Adrenal gland (tissue), 9 donors: ENCODE measurements at regions not wholly inside any gene's neighbourhood (a gene's known extent, or its start where the extent isn't known, plus 50 kb on each side); places are given as distances from the start of the nearest gene placed in this dataset.

Experiments used
- DNase-seq, 7 donors: peaks; one replicate each; pipeline ENCODE4 v3.0.0-alpha.2; 2019 to 2020
- H3K27ac ChIP-seq, 5 donors: fragments of 200-600 bp; sonication (generic) in 4 of 5; 1 replicate in 3 of 5; 2 replicates in 2 of 5; pipeline versions ENCODE4 v1.5.1 to v1.8.0; 2016 to 2020; ENCODE audit warnings: mild to moderate bottlenecking in 1 of 5
- H3K27me3 ChIP-seq: fragments of 200-600 bp; 2 replicates; pipeline ENCODE4 v1.8.0; 2021
- H3K36me3 ChIP-seq, 2 donors: fragments of 200-600 bp; replicated peaks in 1 of 2; 1 replicate in 1 of 2; 2 replicates in 1 of 2; pipeline versions ENCODE4 v1.5.1 to v1.8.0; 2018 to 2022
- H3K4me1 ChIP-seq, 2 donors: fragments of 200-600 bp; replicated peaks in 1 of 2; 1 replicate in 1 of 2; 2 replicates in 1 of 2; pipeline versions ENCODE4 v1.5.1 to v1.8.0; 2018 to 2021
- H3K4me3 ChIP-seq, 4 donors: fragments of 200-600 bp; sonication (generic) in 3 of 4; one replicate each; pipeline ENCODE4 v1.5.1; 2016 to 2018
- H3K9me3 ChIP-seq, 3 donors: fragments of 200-600 bp; sonication (generic) in 1 of 3; replicated peaks in 1 of 3; 1 replicate in 2 of 3; 2 replicates in 1 of 3; pipeline versions ENCODE4 v1.5.1 to v1.8.0; 2016 to 2021
- POLR2A ChIP-seq, 2 donors: fragments of 450-650 bp; IDR thresholded peaks; one replicate each; pipeline ENCODE4 v1.6.1; 2017; ENCODE audit warnings: antibody characterized with exemption in 2 of 2, mild to moderate bottlenecking in 2 of 2, moderate library complexity in 1 of 2
- WGBS, 4 donors: extraction: QIAGEN DNeasy Blood & Tissue Kit in 2 of 4; methylation state at CpG; one replicate each; pipeline versions ENCODE4 v1.1.5 to v1.1.7; 2013 to 2017; 5-methylcytosine and 5-hydroxymethylcytosine counted together
- intact Hi-C, 2 donors: fragments of 100-400 bp; cut with DNase I; formaldehyde crosslinking; loops; one replicate each; pipeline versions ENCODE4 v1.14.1 to v1.15.0; 2022 to 2023
- TF ChIP-seq, protein P1 (sequence below), 6 experiments: fragments of 450-650 bp in 4 of 6; fragments of 200-600 bp in 2 of 6; sonication (generic) in 1 of 6; IDR thresholded peaks; 1 replicate in 5 of 6; 2 replicates in 1 of 6; pipeline versions ENCODE4 v1.5.1 to v1.8.0; 2016 to 2021; ENCODE audit warnings: antibody characterized with exemption in 6 of 6, mild to moderate bottlenecking in 2 of 6, moderate library complexity in 1 of 6
- donor health status: healthy with polysubstance abuse.
- donor health status: Bipolar disorder and iron deficiency.
- donor health status: DM: yes; HTN: yes; CAD: no.
- donor health status: DM: no; HTN: no; CAD: no.
- donor health status: DM: no; HTN: no; CAD: no.

DNA sequence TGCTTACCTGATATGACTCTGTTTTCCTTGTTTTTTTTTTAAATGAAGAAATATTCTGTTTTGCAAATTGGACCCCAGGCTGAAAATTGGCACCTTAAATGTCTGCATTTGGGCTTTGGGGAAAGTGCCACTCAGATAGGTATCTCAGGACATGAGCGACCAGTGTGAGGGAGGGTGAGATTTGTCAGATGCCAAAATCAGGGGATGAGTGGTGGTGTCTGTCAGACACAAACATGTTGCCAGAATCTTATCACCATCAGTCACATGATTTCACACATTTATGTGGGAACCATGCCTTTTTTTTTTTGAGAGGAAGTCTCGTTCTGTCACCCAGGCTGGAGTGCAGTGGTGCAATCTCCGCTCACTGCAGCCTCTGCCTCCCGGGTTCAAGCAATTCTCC lies 75.6 kb upstream of the OSBPL11 start:
- Histone ChIP-seq H3K27ac (no peak overlapping the region), H3K27me3 (no peaks in the 10 kb centered on the region), H3K9me3 (no peaks in the 10 kb centered on the region), H3K4me1 (no peaks in the 10 kb centered on the region), H3K4me3 (no peak overlapping the region), H3K36me3 (no peaks in the 10 kb centered on the region)
- 87 to 97% (median 87%) methylated on average over 4 of the region's 4 CpGs for WGBS, 4 donors
- TF ChIP-seq, protein P1, sequence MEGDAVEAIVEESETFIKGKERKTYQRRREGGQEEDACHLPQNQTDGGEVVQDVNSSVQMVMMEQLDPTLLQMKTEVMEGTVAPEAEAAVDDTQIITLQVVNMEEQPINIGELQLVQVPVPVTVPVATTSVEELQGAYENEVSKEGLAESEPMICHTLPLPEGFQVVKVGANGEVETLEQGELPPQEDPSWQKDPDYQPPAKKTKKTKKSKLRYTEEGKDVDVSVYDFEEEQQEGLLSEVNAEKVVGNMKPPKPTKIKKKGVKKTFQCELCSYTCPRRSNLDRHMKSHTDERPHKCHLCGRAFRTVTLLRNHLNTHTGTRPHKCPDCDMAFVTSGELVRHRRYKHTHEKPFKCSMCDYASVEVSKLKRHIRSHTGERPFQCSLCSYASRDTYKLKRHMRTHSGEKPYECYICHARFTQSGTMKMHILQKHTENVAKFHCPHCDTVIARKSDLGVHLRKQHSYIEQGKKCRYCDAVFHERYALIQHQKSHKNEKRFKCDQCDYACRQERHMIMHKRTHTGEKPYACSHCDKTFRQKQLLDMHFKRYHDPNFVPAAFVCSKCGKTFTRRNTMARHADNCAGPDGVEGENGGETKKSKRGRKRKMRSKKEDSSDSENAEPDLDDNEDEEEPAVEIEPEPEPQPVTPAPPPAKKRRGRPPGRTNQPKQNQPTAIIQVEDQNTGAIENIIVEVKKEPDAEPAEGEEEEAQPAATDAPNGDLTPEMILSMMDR (IDR thresholded peaks at IDR 0.05) = no peak
- TF ChIP-seq POLR2A (IDR thresholded peaks at IDR 0.05) = no peak
- no peak for DNase-seq
- intact Hi-C loops = no loop called here

DNA sequence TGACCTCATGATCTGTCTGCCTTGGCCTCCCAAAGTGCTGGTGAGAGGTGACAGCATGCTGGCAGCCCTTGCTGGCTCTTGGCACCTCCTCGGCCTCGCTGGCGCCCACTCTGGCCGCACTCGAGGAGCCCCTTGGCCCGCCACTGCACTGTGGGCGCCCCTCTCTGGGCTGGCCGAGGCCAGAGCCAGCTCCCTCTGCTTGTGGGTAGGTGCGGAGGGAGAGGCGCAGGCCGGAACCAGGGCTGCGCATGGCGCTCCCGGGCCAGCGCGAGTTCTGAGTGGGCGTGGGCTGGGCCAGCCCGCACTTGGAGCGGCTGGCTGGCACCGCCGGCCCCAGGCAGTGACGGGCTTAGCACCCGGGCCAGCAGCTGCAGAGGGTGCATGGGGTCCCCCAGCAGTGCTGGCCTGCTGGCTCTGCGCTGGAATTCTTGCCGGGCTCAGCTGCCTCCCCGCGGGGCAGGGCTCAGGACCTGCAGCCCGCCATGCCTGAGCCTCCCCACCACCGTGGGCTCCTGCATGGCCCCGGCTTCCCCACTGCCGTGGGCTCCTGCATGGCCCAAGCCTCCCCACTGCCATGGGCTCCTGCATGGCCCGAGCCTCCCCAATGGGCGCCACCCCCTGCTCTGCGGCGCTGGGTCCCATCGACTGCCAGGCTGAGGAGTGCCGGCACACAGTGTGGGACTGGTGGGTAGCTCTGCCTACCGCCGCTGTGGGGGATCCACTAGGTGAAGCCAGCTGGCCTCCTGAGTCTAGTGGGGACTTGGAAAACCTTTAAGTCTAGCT lies 76.4 kb upstream of the OSBPL11 start:
- intact Hi-C loops = no loop called here
- Histone ChIP-seq H3K27ac (no peak overlapping the region), H3K9me3 (no peaks in the 10 kb centered on the region), H3K4me3 (no peak overlapping the region), H3K4me1 (no peaks in the 10 kb centered on the region), H3K36me3 (no peaks in the 10 kb centered on the region), H3K27me3 (no peaks in the 10 kb centered on the region)
- TF ChIP-seq, protein P1 (IDR thresholded peaks at IDR 0.05) = no peak
- TF ChIP-seq POLR2A (IDR thresholded peaks at IDR 0.05) = no peak
- DNase-seq = no peak
- WGBS, 4 donors = 89 to 100% (median 90%) methylated on average over 4 to 39 of the region's 39 CpGs

DNA sequence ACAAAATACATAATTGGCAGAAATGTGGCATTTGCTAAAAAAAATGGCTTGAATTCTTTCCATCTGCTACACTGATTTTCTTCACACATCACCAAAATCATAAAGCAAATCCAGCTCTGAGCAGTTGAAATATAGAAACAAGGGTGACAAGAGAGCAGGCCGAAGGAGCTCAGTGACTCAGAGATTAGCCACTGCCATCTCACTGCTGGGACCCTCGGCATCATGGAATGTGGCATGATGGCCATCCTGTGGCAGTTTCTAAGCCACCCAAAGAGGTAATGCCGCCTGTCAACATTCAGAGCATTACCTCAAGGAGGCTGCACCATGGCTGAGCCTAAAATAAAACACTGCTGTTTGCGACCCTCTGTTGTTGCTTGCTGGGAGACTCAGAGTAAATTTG lies 80.5 kb upstream of the OSBPL11 start:
- intact Hi-C loops = no loop called here
- H3K36me3 ChIP-seq = no peaks in the 10 kb centered on the region
- no peak for DNase-seq
- H3K27me3 ChIP-seq = no peaks in the 10 kb centered on the region
- no peaks in the 10 kb centered on the region for H3K9me3 ChIP-seq
- 65 to 80% (median 77%) methylated on average over 4 of the region's 4 CpGs for WGBS, 4 donors
- no peak overlapping the region for H3K4me3 ChIP-seq
- H3K27ac ChIP-seq = no peak overlapping the region
- TF ChIP-seq, protein P1 (IDR thresholded peaks at IDR 0.05) = no peak
- TF ChIP-seq POLR2A (IDR thresholded peaks at IDR 0.05) = no peak
- no peaks in the 10 kb centered on the region for H3K4me1 ChIP-seq

DNA sequence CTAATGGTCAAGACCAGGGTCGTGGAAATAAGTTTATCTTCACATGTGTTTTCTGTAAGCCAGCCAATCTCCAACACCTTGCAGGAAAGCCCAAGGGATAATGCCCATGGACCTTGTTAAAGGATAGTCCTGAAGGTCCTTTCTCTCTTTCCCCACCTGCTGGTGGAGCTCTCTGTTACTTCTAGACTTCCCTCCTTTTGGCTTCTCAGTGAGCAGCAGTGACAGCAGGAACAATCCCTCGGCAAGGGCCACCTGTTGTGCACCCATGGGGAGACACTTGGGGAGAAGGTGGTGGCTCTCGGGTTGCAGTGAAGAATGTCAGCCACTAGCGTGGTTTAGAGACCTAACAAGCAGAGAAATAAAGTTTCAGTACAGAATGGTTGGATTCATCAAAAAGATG lies 84.0 kb upstream of the OSBPL11 start:
- WGBS, 4 donors = 79 to 87% (median 83%) methylated on average over 4 of the region's 4 CpGs

More for the DNA sequence above, 84.0 kb upstream of the OSBPL11 start:
- H3K27ac ChIP-seq = no peak overlapping the region
- no peaks in the 10 kb centered on the region for H3K4me1 ChIP-seq
- intact Hi-C loops = no loop called here
- no peak for DNase-seq
- no peaks in the 10 kb centered on the region for H3K36me3 ChIP-seq
- H3K9me3 ChIP-seq = no peaks in the 10 kb centered on the region
- H3K4me3 ChIP-seq = no peak overlapping the region
- TF ChIP-seq, protein P1 (IDR thresholded peaks at IDR 0.05) = no peak
- no peak for TF ChIP-seq POLR2A (IDR thresholded peaks at IDR 0.05)
- no peaks in the 10 kb centered on the region for H3K27me3 ChIP-seq
